ENCODE measurements at regions not wholly inside any gene's neighbourhood (a gene's known extent, or its start where the extent isn't known, plus 50 kb on each side); places are given as distances from the start of the nearest gene placed in this dataset.
A peak's percentile ranks its signal among the peaks of the same experiment; 100 is the strongest.

DNA sequence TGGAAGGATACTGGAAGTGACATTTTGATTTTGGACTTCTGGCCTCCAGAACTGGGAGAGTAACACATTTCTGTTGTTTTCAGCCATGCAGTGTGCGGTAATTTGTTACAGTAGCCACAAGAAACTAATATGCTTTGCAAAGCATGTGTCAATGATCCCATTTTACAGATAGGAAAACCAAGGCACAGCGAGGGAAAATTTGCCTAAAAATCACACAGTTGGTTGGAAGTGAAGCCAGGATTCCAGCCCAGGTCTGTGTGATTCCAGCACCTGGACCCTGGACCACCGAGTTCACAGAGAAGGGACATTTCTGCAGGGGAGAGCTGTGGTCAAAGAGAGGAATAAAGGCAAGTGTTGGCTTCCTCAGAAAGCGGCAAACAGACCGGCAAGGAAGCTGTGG is 106.7 kb upstream of the MED13L start:
- Histone ChIP-seq H4K20me1 (ENCODE audit: insufficient read depth, low read length) (no peaks in the 10 kb centered on the region), H3K9me3 (ENCODE audit: control insufficient read depth, insufficient read depth, low read length) (no peaks in the 10 kb centered on the region), H3K4ac (ENCODE audit: low read depth, low read length) (peak overlapping the region; percentile 87), H2BK120ac (ENCODE audit: low read depth, low read length) (peak overlapping the region; percentile 74), H2BK15ac (ENCODE audit: low read depth, low read length) (peak overlapping the region; percentile 69; the same call in 2 of the 3 replicates), H3K14ac (replicated peaks; ENCODE audit: low read depth, low read length) (peak overlapping the region; percentile 29), H3K9ac (ENCODE audit: low read depth, low read length) (no peak overlapping the region), H2AK9ac (replicated peaks; ENCODE audit: low read depth, low read length, poor library complexity) (peak overlapping the region; percentile 17), H3K9me1 (ENCODE audit: insufficient read depth, low read length) (peaks cover 32% of the 10 kb centered on the region), H3K79me1 (ENCODE audit: low read depth in 1 of 2, low read length in 2 of 2) (peaks cover 7 to 39% of the 10 kb centered on the region in 2 experiments; a peak in 3 of 4 replicates), H3K56ac (ENCODE audit: extremely low read depth, insufficient read depth, low read length) (no peak overlapping the region), H3K4me3 (ENCODE audit: insufficient read depth, low read depth, low read length) (no peak overlapping the region), H4K5ac (ENCODE audit: low read depth, low read length) (peak overlapping the region; percentile 44), H3K23ac (ENCODE audit: low read depth, low read length) (peak overlapping the region; percentile 27; the same call in 1 of the 2 replicates), H3K36me3 (ENCODE audit: control insufficient read depth, insufficient read depth, low read length) (no peaks in the 10 kb centered on the region), H2BK20ac (ENCODE audit: low read depth, low read length) (peak overlapping the region; percentile 91), H3K18ac (ENCODE audit: low read depth, low read length) (peak overlapping the region; percentile 55; the same call in 1 of the 2 replicates), H4K91ac (ENCODE audit: insufficient read depth, low read depth, low read length) (peak overlapping the region; percentile 82), H2AFZ (replicated peaks; ENCODE audit: low read length, poor library complexity) (no peak overlapping the region), H3K4me1 (ENCODE audit: control insufficient read depth, insufficient read depth, low read length) (peaks cover 26% of the 10 kb centered on the region), H2AK5ac (ENCODE audit: low read depth, low read length) (peak overlapping the region; percentile 96), H3K27ac (ENCODE audit: insufficient read depth, low read length) (peak overlapping the region; percentile 8; the same call in 1 of the 2 replicates), H4K8ac (ENCODE audit: low read depth in 2 of 2, low read length in 2 of 2) (peak overlapping the region in 1 of 2 experiments; percentile 52; a peak in 1 of 4 replicates), H2BK5ac (ENCODE audit: low read depth, low read length, poor library complexity, severe bottlenecking) (peak overlapping the region; percentile 21), H3K27me3 (ENCODE audit: control insufficient read depth, insufficient read depth, low read length) (no peaks in the 10 kb centered on the region), H3K4me2 (ENCODE audit: low read depth, low read length) (no peak overlapping the region)
- in situ Hi-C loops (cut with MboI; ENCODE audit: low sequenced_read_pairs): no loop called here
- dilution Hi-C loops (cut with HindIII; ENCODE audit: low sequenced_read_pairs, unreplicated experiment): no loop called here
- ATAC-seq (ENCODE audit: low read depth): no peak
- ChIA-PET CTCF (no interaction called here), POLR2A (ENCODE audit: unreplicated experiment) (no interaction called here)
- DNase-seq: no peak
- TF ChIP-seq CEBPB (IDR thresholded peaks at IDR 0.05; ENCODE audit: low read depth, low read length): no peak
- peak; percentile 22 for TF ChIP-seq RCOR1 (IDR thresholded peaks at IDR 0.05; ENCODE audit: insufficient replicate concordance, low read length)
- BruUV-seq (replicated peaks): no TSS peak
- WGBS, 2 experiments (ENCODE audit: extremely low coverage in 2 of 2, insufficient read length in 1 of 2): 100% methylated on average over 2 of the region's 5 CpGs; no CpG with 5 or more reads in 1 of the 2 experiments
- intact Hi-C loops (cut with micrococcal nuclease): loop anchor here (5.0 kb wide), 2 partner anchors 43 to 148 kb away; no protein-coding TSS in a partner anchor

Measured in IMR-90 (cell line).